Pancreas (tissue), 10 donors: ENCODE measurements at regions not wholly inside any gene's neighbourhood (a gene's known extent, or its start where the extent isn't known, plus 50 kb on each side); places are given as distances from the start of the nearest gene placed in this dataset.
A peak's percentile ranks its signal among the peaks of the same experiment; 100 is the strongest.

ENCODE experiments used
- ATAC-seq, 4 donors: fragments of 200-7000 bp; cut with Tn5 transposase; one replicate each; pipeline versions ENCODE4 v1.8.0 to v1.9.1; 2020; ENCODE audit warnings: mild to moderate bottlenecking in 4 of 4, moderate library complexity in 4 of 4
- DNase-seq, 6 donors: peaks; one replicate each; pipeline ENCODE4 v3.0.0-alpha.2; 2020
- FAIRE-seq: peaks from 2 replicates; lab custom pipeline; 2012; peaks lifted over from hg19 to GRCh38; lab: Jason Lieb, UNC
- H3K27ac ChIP-seq, 4 donors: fragments of 200-600 bp; sonication (generic); 1 replicate in 3 of 4; 2 replicates in 1 of 4; pipeline versions ENCODE4 v1.5.0 to v1.8.0; 2020
- H3K27me3 ChIP-seq, 4 donors: fragments of 200-600 bp; one replicate each; pipeline ENCODE4 v1.8.0; 2021
- H3K36me3 ChIP-seq, 3 donors: fragments of 200-600 bp; sonication (generic) in 1 of 3; one replicate each; pipeline versions ENCODE4 v1.5.0 to v1.8.0; 2020 to 2021
- H3K4me1 ChIP-seq, 3 donors: fragments of 200-600 bp; one replicate each; pipeline ENCODE4 v1.8.0; 2021
- H3K4me3 ChIP-seq, 4 donors: fragments of 200-600 bp; sonication (generic) in 2 of 4; one replicate each; pipeline versions ENCODE4 v1.5.0 to v1.8.0; 2020 to 2021
- H3K9me3 ChIP-seq, 4 donors: fragments of 200-600 bp; one replicate each; pipeline ENCODE4 v1.8.0; 2021
- CTCF ChIP-seq, 4 donors: fragments of 200-600 bp; sonication (generic) in 3 of 4; IDR thresholded peaks; one replicate each; pipeline versions ENCODE4 v1.5.0 to v1.8.0; 2021; ENCODE audit warnings: antibody characterized with exemption in 4 of 4
- WGBS, 2 donors: extraction: QIAGEN DNeasy Blood & Tissue Kit; methylation state at CpG; one replicate each; pipeline ENCODE4 v1.1.7; 2013; 5-methylcytosine and 5-hydroxymethylcytosine counted together
- intact Hi-C, 3 donors: fragments of 100-400 bp; cut with DNase I; formaldehyde crosslinking; loops; one replicate each; pipeline versions ENCODE4 v1.11.1 to v1.14.2; 2022
- donor health status: healthy with polysubstance abuse.
- donor health status: DM: no; HTN: no; CAD: no; lungs with moderate emphysema.
- donor health status: DM: no; HTN: no; CAD: no.
- donor health status: control.
- donor health status: control.
- donor health status: Bipolar disorder and iron deficiency.
- donor health status: DM: yes; HTN: yes; CAD: no.
- donor health status: DM: no; HTN: no; CAD: no.
- donor health status: DM: no; HTN: no; CAD: no.
- donor health status: DM: yes; HTN: yes; CAD: no.

DNA sequence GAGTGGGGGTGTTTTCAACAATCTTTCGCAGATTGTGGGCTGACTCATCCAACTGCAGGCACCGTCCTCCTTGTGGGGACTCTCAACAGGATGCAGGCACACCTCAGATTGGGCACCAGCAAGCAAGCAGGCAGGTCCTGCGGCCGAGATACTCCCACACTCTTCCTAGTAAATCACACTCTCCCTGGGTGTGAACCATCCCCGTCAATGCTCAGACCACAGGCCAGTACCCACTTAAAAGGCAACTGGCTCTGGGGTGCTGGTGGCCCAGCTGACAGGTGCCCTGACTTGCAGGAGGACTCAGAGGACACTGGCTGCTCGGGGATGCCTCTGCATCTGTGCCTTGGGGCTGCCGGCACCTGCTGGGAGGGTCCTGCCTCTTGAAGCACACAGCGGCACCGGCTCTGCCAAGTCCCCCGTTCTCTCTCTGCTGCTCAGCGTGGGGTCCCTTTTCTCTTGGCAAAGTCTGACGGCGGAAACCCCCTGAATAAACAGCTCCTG, 282.5 kb downstream of the CTTN start:
- no peak for ATAC-seq
- Histone ChIP-seq H3K4me1 (no peaks in the 10 kb centered on the region), H3K36me3 (no peaks in the 10 kb centered on the region), H3K4me3 (no peak overlapping the region), H3K27me3 (no peaks in the 10 kb centered on the region), H3K27ac (no peak overlapping the region), H3K9me3 (no peaks in the 10 kb centered on the region)
- WGBS, 2 donors: 86 to 91% methylated on average over 13 of the region's 13 CpGs
- intact Hi-C loops: no loop called here
- no peak for TF ChIP-seq CTCF (IDR thresholded peaks at IDR 0.05)
- peak in 1 of 6 donors; percentile 27 for DNase-seq
- no peak for FAIRE-seq

DNA sequence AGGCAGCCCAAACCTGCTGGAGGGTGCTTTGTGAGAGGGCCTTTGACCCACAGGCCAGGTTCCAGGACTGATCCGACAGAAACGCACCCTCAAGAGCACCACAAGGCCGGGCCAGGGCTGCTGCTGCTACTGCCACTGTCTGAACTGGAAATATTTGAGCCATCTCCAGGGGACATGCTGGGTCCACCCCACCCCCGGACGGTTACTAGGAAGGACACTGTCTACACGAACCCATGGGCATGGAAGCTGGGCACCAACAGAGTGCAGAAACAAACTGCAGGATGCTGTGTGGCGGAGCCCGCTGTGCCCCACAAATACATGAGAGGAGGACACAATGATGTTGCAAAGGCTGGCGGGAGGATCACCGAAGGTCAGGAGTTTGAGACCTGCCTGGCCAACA, 283.7 kb downstream of the CTTN start:
- H3K9me3 ChIP-seq: no peaks in the 10 kb centered on the region
- no peak for TF ChIP-seq CTCF (IDR thresholded peaks at IDR 0.05)
- FAIRE-seq: no peak
- peak in 1 of 6 donors; percentile 30 for DNase-seq
- H3K27me3 ChIP-seq: no peaks in the 10 kb centered on the region
- H3K36me3 ChIP-seq: no peaks in the 10 kb centered on the region
- intact Hi-C loops: no loop called here
- H3K27ac ChIP-seq: no peak overlapping the region
- H3K4me1 ChIP-seq: no peaks in the 10 kb centered on the region
- no peak for ATAC-seq
- WGBS, 2 donors: 80 to 90% methylated on average over 10 of the region's 10 CpGs
- no peak overlapping the region for H3K4me3 ChIP-seq

- H3K27ac ChIP-seq: no peak overlapping the region
- ATAC-seq: no peak
- TF ChIP-seq CTCF (IDR thresholded peaks at IDR 0.05): no peak
- intact Hi-C loops: no loop called here
- no peaks in the 10 kb centered on the region for H3K4me1 ChIP-seq
- no peak overlapping the region for H3K4me3 ChIP-seq
- no peaks in the 10 kb centered on the region for H3K9me3 ChIP-seq
- DNase-seq: peak in 1 of 6 donors; percentile 41
- no peaks in the 10 kb centered on the region for H3K27me3 ChIP-seq
- H3K36me3 ChIP-seq: no peaks in the 10 kb centered on the region
- no peak for FAIRE-seq
- 93 to 94% methylated on average over 12 of the region's 12 CpGs for WGBS, 2 donors
Observed at GRCh38 chr11:70682760-70683159, 284.4 kb downstream of the CTTN start.

DNA sequence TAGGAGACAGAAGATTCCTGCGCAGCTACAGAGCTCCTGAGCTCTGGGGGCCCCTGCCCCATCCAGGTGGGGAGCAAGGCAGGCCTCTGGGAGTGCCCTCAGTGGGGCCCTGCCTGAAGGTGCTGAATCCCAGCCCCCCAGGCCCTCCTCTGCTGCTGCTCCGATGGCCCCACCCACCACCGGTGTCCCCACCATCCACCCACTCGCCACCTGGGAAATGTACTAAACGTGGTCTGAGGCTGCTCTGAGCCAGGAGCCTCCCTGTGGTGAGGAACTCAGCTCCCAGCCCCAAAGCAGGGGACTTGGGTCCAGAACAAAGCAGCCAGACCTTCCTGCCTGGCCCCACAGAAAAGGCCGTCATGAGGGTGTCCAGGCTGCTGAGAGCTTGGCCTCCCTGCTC, 289.4 kb downstream of the CTTN start:
- Histone ChIP-seq H3K9me3 (no peaks in the 10 kb centered on the region), H3K27ac (peak overlapping the region in 1 of 4 donors; percentile 28), H3K4me1 (no peaks in the 10 kb centered on the region), H3K4me3 (no peak overlapping the region), H3K36me3 (no peaks in the 10 kb centered on the region), H3K27me3 (no peaks in the 10 kb centered on the region)
- TF ChIP-seq CTCF (IDR thresholded peaks at IDR 0.05): no peak
- no peak for DNase-seq
- no peak for FAIRE-seq
- intact Hi-C loops: no loop called here
- WGBS, 2 donors: 74 to 87% methylated on average over 6 of the region's 6 CpGs
- ATAC-seq: no peak

- Histone ChIP-seq H3K36me3 (no peaks in the 10 kb centered on the region), H3K27me3 (no peaks in the 10 kb centered on the region), H3K27ac (peak overlapping the region in 1 of 4 donors; percentile 28), H3K4me3 (no peak overlapping the region), H3K9me3 (no peaks in the 10 kb centered on the region), H3K4me1 (no peaks in the 10 kb centered on the region)
- FAIRE-seq: no peak
- ATAC-seq: peak; percentile 46 to 83 (median 54)
- WGBS, 2 donors: 44 to 57% methylated on average over 8 of the region's 8 CpGs
- peak in 4 of 6 donors; percentile 27 to 52 (median 36) for DNase-seq
- intact Hi-C loops: no loop called here
- no peak for TF ChIP-seq CTCF (IDR thresholded peaks at IDR 0.05)
Observed at GRCh38 chr11:70688142-70688541, 289.8 kb downstream of the CTTN start.
